ENCODE measurements at regions not wholly inside any gene's neighbourhood (a gene's known extent, or its start where the extent isn't known, plus 50 kb on each side); places are given as distances from the start of the nearest gene placed in this dataset.

- no peak overlapping the region for H3K9ac ChIP-seq (ENCODE audit: low read length)
- DNase-seq = no peak
- no peak overlapping the region for H2AK5ac ChIP-seq (ENCODE audit: low read length)
- no peak overlapping the region for H3K27ac ChIP-seq (ENCODE audit: low read depth, low read length)
- H3K56ac ChIP-seq (ENCODE audit: low read length) = no peak overlapping the region
- H3K4me2 ChIP-seq (ENCODE audit: low read length) = no peak overlapping the region
- no CpG with 5 or more reads among the region's 1 CpG for WGBS (ENCODE audit: extremely low coverage, insufficient coverage, low lambda C conversion rate)
- no peaks in the 10 kb centered on the region for H3K79me1 ChIP-seq (ENCODE audit: low read length)
- no peak overlapping the region for H3K18ac ChIP-seq (ENCODE audit: low read length)
- no peaks in the 10 kb centered on the region for H3K4me1 ChIP-seq (ENCODE audit: control insufficient read depth, low read depth, low read length)
- H2BK120ac ChIP-seq (ENCODE audit: low read depth, low read length) = no peak overlapping the region
- H3K27me3 ChIP-seq (ENCODE audit: insufficient read depth, low read length, poor library complexity) = no peaks in the 10 kb centered on the region
- no peak overlapping the region for H4K8ac ChIP-seq (ENCODE audit: low read depth, low read length)
- H2BK15ac ChIP-seq (replicated peaks; ENCODE audit: low read depth) = no peak overlapping the region
- no peak overlapping the region for H4K5ac ChIP-seq (ENCODE audit: low read length)
- H3K79me2 ChIP-seq (ENCODE audit: control insufficient read depth, insufficient read depth, low read length) = no peaks in the 10 kb centered on the region
- H3K4me3 ChIP-seq (ENCODE audit: low read length) = no peak overlapping the region
- no peaks in the 10 kb centered on the region for H3K36me3 ChIP-seq (ENCODE audit: control insufficient read depth, insufficient read depth, low read length)
- H3K23ac ChIP-seq (ENCODE audit: low read length) = no peak overlapping the region
- no peak overlapping the region for H3K4ac ChIP-seq (ENCODE audit: low read depth, low read length)
- no peak overlapping the region for H2BK5ac ChIP-seq (ENCODE audit: low read length)
These were observed 864.9 kb upstream of the PCDH20 start for GRCh38 chr13:62280590-62280989.

- H3K56ac ChIP-seq (ENCODE audit: low read length) = no peak overlapping the region
- no peak overlapping the region for H3K23ac ChIP-seq (ENCODE audit: low read length)
- no peak overlapping the region for H3K4me3 ChIP-seq (ENCODE audit: low read length)
- H2BK15ac ChIP-seq (replicated peaks; ENCODE audit: low read depth) = no peak overlapping the region
- no peak overlapping the region for H4K8ac ChIP-seq (ENCODE audit: low read depth, low read length)
- H3K27ac ChIP-seq (ENCODE audit: low read depth, low read length) = no peak overlapping the region
- no peak overlapping the region for H3K18ac ChIP-seq (ENCODE audit: low read length)
- no peak overlapping the region for H3K4me2 ChIP-seq (ENCODE audit: low read length)
- no peak for DNase-seq
- H3K36me3 ChIP-seq (ENCODE audit: control insufficient read depth, insufficient read depth, low read length) = no peaks in the 10 kb centered on the region
- no peak overlapping the region for H2BK5ac ChIP-seq (ENCODE audit: low read length)
- no peak overlapping the region for H4K5ac ChIP-seq (ENCODE audit: low read length)
- H2BK120ac ChIP-seq (ENCODE audit: low read depth, low read length) = no peak overlapping the region
- no peaks in the 10 kb centered on the region for H3K79me1 ChIP-seq (ENCODE audit: low read length)
- H2AK5ac ChIP-seq (ENCODE audit: low read length) = no peak overlapping the region
- H3K27me3 ChIP-seq (ENCODE audit: insufficient read depth, low read length, poor library complexity) = no peaks in the 10 kb centered on the region
- H3K79me2 ChIP-seq (ENCODE audit: control insufficient read depth, insufficient read depth, low read length) = no peaks in the 10 kb centered on the region
- H3K9ac ChIP-seq (ENCODE audit: low read length) = no peak overlapping the region
- no peaks in the 10 kb centered on the region for H3K4me1 ChIP-seq (ENCODE audit: control insufficient read depth, low read depth, low read length)
- H3K4ac ChIP-seq (ENCODE audit: low read depth, low read length) = no peak overlapping the region
These were observed 862.6 kb upstream of the PCDH20 start for GRCh38 chr13:62278271-62278670.

- Histone ChIP-seq H2BK120ac (ENCODE audit: low read depth, low read length) (no peak overlapping the region), H2BK15ac (replicated peaks; ENCODE audit: low read depth) (no peak overlapping the region), H3K4ac (ENCODE audit: low read depth, low read length) (no peak overlapping the region), H3K79me1 (ENCODE audit: low read length) (no peaks in the 10 kb centered on the region), H3K18ac (ENCODE audit: low read length) (no peak overlapping the region), H4K5ac (ENCODE audit: low read length) (no peak overlapping the region), H3K27me3 (ENCODE audit: insufficient read depth, low read length, poor library complexity) (no peaks in the 10 kb centered on the region), H3K27ac (ENCODE audit: low read depth, low read length) (no peak overlapping the region), H3K4me2 (ENCODE audit: low read length) (no peak overlapping the region), H2AK5ac (ENCODE audit: low read length) (no peak overlapping the region), H3K36me3 (ENCODE audit: control insufficient read depth, insufficient read depth, low read length) (no peaks in the 10 kb centered on the region), H3K56ac (ENCODE audit: low read length) (no peak overlapping the region), H4K8ac (ENCODE audit: low read depth, low read length) (no peak overlapping the region), H3K4me3 (ENCODE audit: low read length) (no peak overlapping the region), H3K23ac (ENCODE audit: low read length) (no peak overlapping the region), H3K9ac (ENCODE audit: low read length) (no peak overlapping the region), H3K79me2 (ENCODE audit: control insufficient read depth, insufficient read depth, low read length) (no peaks in the 10 kb centered on the region), H2BK5ac (ENCODE audit: low read length) (no peak overlapping the region), H3K4me1 (ENCODE audit: control insufficient read depth, low read depth, low read length) (no peaks in the 10 kb centered on the region)
- no CpG with 5 or more reads among the region's 2 CpGs for WGBS (ENCODE audit: extremely low coverage, insufficient coverage, low lambda C conversion rate)
- DNase-seq = no peak
These were observed 836.1 kb upstream of the PCDH20 start for GRCh38 chr13:62251734-62252133.

- no peaks in the 10 kb centered on the region for H3K36me3 ChIP-seq (ENCODE audit: control insufficient read depth, insufficient read depth, low read length)
- H3K4me1 ChIP-seq (ENCODE audit: control insufficient read depth, low read depth, low read length) = no peaks in the 10 kb centered on the region
- no peak overlapping the region for H3K4me3 ChIP-seq (ENCODE audit: low read length)
- no peak overlapping the region for H2AK5ac ChIP-seq (ENCODE audit: low read length)
- no peak overlapping the region for H3K4ac ChIP-seq (ENCODE audit: low read depth, low read length)
- H3K4me2 ChIP-seq (ENCODE audit: low read length) = no peak overlapping the region
- no peak overlapping the region for H2BK15ac ChIP-seq (replicated peaks; ENCODE audit: low read depth)
- DNase-seq = no peak
- H4K5ac ChIP-seq (ENCODE audit: low read length) = no peak overlapping the region
- H3K23ac ChIP-seq (ENCODE audit: low read length) = no peak overlapping the region
- H3K18ac ChIP-seq (ENCODE audit: low read length) = no peak overlapping the region
- no peak overlapping the region for H2BK5ac ChIP-seq (ENCODE audit: low read length)
- no peak overlapping the region for H4K8ac ChIP-seq (ENCODE audit: low read depth, low read length)
- no peak overlapping the region for H3K56ac ChIP-seq (ENCODE audit: low read length)
- H3K79me2 ChIP-seq (ENCODE audit: control insufficient read depth, insufficient read depth, low read length) = no peaks in the 10 kb centered on the region
- no peaks in the 10 kb centered on the region for H3K79me1 ChIP-seq (ENCODE audit: low read length)
- H3K27ac ChIP-seq (ENCODE audit: low read depth, low read length) = no peak overlapping the region
- H2BK120ac ChIP-seq (ENCODE audit: low read depth, low read length) = no peak overlapping the region
- H3K9ac ChIP-seq (ENCODE audit: low read length) = no peak overlapping the region
- no CpG with 5 or more reads among the region's 10 CpGs for WGBS (ENCODE audit: extremely low coverage, insufficient coverage, low lambda C conversion rate)
- no peaks in the 10 kb centered on the region for H3K27me3 ChIP-seq (ENCODE audit: insufficient read depth, low read length, poor library complexity)
These were observed 835.0 kb upstream of the PCDH20 start for GRCh38 chr13:62250501-62251201.

GRCh38 chr13:62246581-62246980, 830.9 kb upstream of the PCDH20 start:
- no peak overlapping the region for H3K23ac ChIP-seq (ENCODE audit: low read length)
- no peak overlapping the region for H3K27ac ChIP-seq (ENCODE audit: low read depth, low read length)
- H3K4me1 ChIP-seq (ENCODE audit: control insufficient read depth, low read depth, low read length) = no peaks in the 10 kb centered on the region
- no peaks in the 10 kb centered on the region for H3K79me2 ChIP-seq (ENCODE audit: control insufficient read depth, insufficient read depth, low read length)
- H3K36me3 ChIP-seq (ENCODE audit: control insufficient read depth, insufficient read depth, low read length) = no peaks in the 10 kb centered on the region
- no peak overlapping the region for H4K8ac ChIP-seq (ENCODE audit: low read depth, low read length)
- no peak overlapping the region for H4K5ac ChIP-seq (ENCODE audit: low read length)
- no peak overlapping the region for H2BK5ac ChIP-seq (ENCODE audit: low read length)
- H2AK5ac ChIP-seq (ENCODE audit: low read length) = no peak overlapping the region
- H3K4me3 ChIP-seq (ENCODE audit: low read length) = no peak overlapping the region
- no peak overlapping the region for H3K56ac ChIP-seq (ENCODE audit: low read length)
- H3K18ac ChIP-seq (ENCODE audit: low read length) = no peak overlapping the region
- H3K4ac ChIP-seq (ENCODE audit: low read depth, low read length) = no peak overlapping the region
- no peak for DNase-seq
- H3K27me3 ChIP-seq (ENCODE audit: insufficient read depth, low read length, poor library complexity) = no peaks in the 10 kb centered on the region
- no peaks in the 10 kb centered on the region for H3K79me1 ChIP-seq (ENCODE audit: low read length)
- H3K9ac ChIP-seq (ENCODE audit: low read length) = no peak overlapping the region
- no peak overlapping the region for H2BK120ac ChIP-seq (ENCODE audit: low read depth, low read length)
- no CpG with 5 or more reads among the region's 1 CpG for WGBS (ENCODE audit: extremely low coverage, insufficient coverage, low lambda C conversion rate)
- no peak overlapping the region for H3K4me2 ChIP-seq (ENCODE audit: low read length)
- H2BK15ac ChIP-seq (replicated peaks; ENCODE audit: low read depth) = no peak overlapping the region

- no peaks in the 10 kb centered on the region for H3K27me3 ChIP-seq (ENCODE audit: insufficient read depth, low read length, poor library complexity)
- no peak overlapping the region for H4K8ac ChIP-seq (ENCODE audit: low read depth, low read length)
- no peak for DNase-seq
- no peak overlapping the region for H2BK15ac ChIP-seq (replicated peaks; ENCODE audit: low read depth)
- no peak overlapping the region for H2BK120ac ChIP-seq (ENCODE audit: low read depth, low read length)
- no CpG with 5 or more reads among the region's 2 CpGs for WGBS (ENCODE audit: extremely low coverage, insufficient coverage, low lambda C conversion rate)
- H3K18ac ChIP-seq (ENCODE audit: low read length) = no peak overlapping the region
- H4K5ac ChIP-seq (ENCODE audit: low read length) = no peak overlapping the region
- H3K79me2 ChIP-seq (ENCODE audit: control insufficient read depth, insufficient read depth, low read length) = no peaks in the 10 kb centered on the region
- no peak overlapping the region for H3K23ac ChIP-seq (ENCODE audit: low read length)
- no peak overlapping the region for H3K27ac ChIP-seq (ENCODE audit: low read depth, low read length)
- H3K4me3 ChIP-seq (ENCODE audit: low read length) = no peak overlapping the region
- no peaks in the 10 kb centered on the region for H3K4me1 ChIP-seq (ENCODE audit: control insufficient read depth, low read depth, low read length)
- no peak overlapping the region for H2AK5ac ChIP-seq (ENCODE audit: low read length)
- no peaks in the 10 kb centered on the region for H3K36me3 ChIP-seq (ENCODE audit: control insufficient read depth, insufficient read depth, low read length)
- H3K9ac ChIP-seq (ENCODE audit: low read length) = no peak overlapping the region
- H3K4ac ChIP-seq (ENCODE audit: low read depth, low read length) = no peak overlapping the region
- H3K4me2 ChIP-seq (ENCODE audit: low read length) = no peak overlapping the region
- H3K79me1 ChIP-seq (ENCODE audit: low read length) = no peaks in the 10 kb centered on the region
- H2BK5ac ChIP-seq (ENCODE audit: low read length) = no peak overlapping the region
- no peak overlapping the region for H3K56ac ChIP-seq (ENCODE audit: low read length)
These were observed 827.5 kb upstream of the PCDH20 start for GRCh38 chr13:62243106-62243505.
